Stimulated activated CD4-positive, alpha-beta T cell treated with anti-CD3 and anti-CD28 coated beads, Interleukin-15, amount 100 ng/mL, for 48 hours (primary cell): ENCODE measurements at regions not wholly inside any gene's neighbourhood (a gene's known extent, or its start where the extent isn't known, plus 50 kb on each side); places are given as distances from the start of the nearest gene placed in this dataset.

Source experiments
- DNase-seq, 2 donors: peaks; one replicate each; pipeline ENCODE4 v3.0.0-alpha.2; 2020; ENCODE audit warnings: low read depth in 2 of 2

DNA sequence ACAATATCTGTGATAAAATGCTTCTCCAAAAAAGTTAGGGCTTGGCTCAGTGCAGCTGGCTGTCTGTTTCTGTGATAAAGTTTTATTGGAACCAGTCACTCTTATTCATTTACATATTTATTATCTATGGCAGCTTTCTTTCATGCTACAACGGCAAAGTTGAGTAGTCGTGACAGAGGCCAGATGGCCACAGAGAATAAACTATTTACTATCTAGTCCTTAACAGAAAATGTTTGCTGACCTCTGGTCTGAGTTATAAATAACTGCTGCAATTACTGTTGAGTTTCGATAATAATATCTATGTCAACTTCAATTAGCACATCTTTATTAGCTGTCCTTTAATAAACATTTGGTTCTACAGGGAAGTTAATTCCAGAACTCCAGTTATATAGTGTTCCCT, 180.2 kb upstream of the RUNX1 start:
- no peak for DNase-seq

DNA sequence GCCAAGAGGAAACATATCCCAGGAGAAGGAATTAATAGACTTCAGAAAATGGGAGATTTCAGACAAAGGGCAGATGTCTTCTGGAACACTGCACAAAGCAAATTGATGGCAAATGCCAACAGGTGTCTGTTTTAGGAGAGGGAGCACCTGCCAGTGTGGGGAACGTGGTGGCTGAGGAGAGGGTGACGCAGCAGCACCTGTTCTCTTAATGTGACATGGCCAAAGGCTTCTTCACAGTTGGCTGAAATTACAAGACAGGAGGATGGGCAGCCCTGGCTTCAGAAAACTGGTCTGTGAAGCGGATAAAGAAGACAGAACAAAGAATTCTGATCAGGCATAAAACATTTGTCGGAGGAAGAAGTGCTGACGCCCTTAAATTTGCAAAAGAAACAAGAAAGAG, 178.7 kb upstream of the RUNX1 start:
- no peak for DNase-seq

DNA sequence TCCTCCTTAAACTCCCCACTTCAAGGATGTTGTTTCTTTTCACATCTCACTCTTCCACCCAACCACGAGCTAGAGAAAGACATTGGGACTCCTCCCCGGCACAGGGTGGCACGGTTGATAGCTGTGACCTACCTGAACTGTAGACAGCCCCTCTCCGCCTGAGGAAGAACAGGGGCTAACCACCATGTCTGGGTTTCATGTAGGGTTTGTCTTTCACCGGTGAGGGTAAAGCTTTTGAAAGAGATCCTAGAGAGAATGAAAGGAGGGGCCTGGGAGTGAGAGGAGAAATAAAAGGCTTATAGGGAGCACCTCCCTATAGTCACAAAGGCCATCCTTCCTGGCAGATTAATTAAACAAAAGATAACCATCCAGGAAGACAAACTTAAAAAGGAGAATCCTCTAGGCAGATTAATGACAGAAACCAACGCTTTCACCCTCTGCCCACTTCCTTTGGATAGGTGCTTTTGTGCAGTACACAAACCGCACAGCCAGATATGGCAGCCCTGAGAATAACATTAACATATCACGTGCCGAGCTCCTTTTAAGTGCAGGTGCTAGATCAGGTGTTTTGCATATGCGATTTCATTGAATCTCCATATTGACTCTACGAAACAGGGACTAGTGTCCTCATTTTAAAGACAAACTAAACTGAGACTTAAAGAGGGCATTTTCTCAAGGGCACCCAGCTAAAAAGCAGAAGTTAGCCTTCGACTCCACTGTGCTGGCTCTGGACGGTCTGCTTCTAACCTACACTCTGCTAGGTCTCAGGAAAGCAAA, 178.1 kb upstream of the RUNX1 start:
- DNase-seq = peak; percentile 15 to 36

DNA sequence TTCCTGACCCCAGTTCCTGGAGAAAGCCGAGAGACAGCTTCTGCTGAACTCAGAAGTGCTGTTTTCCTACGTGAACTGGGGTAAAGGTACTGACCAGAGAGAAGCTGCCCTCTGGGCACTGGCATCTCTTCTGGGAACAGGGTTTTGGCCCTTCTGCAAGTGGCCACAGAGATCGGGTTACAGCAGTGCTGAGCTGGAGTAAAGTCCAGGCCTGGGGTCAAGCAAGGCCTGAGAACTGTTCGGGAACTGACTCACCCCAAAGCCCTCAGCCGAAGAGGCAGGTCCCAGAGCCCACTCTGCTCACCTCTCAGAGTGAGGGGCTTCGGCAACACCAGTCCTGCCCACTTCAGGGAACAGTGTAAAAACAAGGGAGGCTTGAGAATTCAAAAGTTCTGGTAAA, 177.2 kb upstream of the RUNX1 start:
- DNase-seq = no peak

DNA sequence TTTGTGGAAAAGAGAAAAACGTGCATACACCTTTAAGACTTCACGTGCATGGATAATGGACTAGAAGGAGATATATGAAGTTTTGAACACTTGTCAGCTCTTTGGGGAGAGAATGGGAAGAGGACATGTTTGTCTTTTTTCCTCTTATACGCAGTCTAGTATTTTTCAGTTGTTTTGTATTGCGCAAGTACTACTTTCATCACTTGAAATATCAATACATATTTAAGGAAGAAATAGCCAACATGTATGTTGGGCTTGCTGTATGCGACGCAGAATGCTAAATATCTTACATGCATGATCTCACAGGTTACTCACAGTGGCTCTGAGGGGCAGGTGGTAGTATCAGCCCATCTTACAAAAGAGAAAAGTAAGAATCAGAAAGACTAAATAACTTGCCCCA, 176.5 kb upstream of the RUNX1 start:
- DNase-seq = no peak

DNA sequence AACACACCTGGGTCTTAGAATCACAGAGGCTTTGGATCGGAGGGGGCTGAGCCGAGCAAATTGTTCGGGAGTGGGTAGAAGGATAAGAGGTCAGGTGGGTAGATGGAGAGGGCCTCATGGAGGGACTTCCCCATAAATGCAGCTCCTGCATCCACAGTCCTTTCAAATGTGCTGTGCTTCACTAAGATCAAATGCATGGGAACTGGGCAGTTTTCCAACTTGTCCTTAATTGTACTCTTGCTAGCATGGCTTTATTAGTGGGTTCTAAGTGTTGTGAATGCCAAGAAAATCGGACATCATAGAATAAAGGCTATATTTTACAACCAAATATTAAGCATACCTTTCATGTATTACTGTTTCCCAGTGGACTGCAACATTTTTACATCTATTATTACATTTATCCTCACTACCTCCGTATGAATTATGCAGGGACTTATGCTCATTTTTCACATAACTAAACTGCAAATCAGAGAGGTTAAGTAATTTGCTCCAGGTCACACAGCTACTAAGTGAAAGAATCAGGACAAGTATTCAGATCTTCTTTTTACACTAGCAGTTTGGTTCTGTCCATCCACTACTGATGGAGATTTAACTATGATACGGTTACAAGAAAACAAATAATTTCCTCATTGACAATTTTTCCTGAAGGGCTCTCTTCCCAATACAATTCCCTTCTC, 174.5 kb upstream of the RUNX1 start:
- DNase-seq = no peak

DNA sequence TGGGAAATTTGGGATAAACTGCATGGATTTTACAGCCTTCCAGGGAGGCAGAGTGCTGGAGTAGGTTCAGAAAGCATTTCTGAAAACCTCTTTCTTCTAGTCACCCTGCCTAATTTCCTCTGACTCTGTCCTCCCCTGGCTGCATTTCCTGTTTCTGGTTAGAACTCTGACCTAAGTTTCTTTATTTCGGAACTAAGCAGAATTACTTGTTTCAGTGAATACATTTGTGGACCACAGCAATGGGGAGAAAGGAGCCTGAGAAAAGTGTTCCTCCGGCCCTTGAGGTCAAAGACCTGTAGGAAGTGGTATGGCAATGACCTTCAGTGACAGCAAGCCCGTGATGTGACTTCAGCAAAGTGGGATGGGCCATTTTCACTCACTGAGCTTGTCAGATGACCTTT, 173.4 kb upstream of the RUNX1 start:
- DNase-seq = peak in 1 of 2 donors; percentile 38

DNA sequence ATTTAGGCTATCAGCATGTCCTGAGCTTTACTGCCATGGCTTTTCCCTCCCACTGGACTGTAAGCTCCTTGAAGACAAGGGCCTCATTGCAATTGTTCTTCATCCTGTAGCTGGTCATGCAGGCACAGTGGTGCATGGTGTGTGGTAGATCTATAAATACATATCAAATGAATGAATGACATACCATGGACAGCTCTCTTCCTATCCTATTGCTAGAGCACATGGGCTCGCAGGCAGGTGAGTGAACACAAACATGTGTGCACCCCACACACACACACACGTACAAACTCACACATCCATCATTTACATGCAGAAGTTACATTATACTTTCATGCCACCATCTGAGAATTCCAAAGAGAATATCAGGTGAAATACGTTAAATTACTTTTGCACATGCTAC, 172.9 kb upstream of the RUNX1 start:
- DNase-seq = no peak

DNA sequence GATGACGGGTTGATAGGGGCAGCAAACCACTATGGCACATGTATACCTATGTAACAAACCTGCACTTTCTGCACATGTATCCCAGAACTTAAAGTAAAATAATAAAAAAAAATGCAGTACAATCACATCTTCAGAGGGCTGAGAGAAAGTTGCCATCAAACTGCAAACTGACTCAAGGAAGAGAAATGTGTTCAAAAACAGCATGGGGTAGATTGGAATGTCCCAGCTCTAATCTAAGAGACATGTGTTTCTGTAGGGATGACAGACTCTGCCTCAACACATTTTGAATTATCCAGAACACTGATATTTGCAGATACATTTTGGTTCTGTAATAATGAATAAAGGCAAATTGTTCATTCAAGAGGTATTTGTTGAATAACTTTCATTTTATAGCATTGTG, 171.2 kb upstream of the RUNX1 start:
- DNase-seq = no peak

DNA sequence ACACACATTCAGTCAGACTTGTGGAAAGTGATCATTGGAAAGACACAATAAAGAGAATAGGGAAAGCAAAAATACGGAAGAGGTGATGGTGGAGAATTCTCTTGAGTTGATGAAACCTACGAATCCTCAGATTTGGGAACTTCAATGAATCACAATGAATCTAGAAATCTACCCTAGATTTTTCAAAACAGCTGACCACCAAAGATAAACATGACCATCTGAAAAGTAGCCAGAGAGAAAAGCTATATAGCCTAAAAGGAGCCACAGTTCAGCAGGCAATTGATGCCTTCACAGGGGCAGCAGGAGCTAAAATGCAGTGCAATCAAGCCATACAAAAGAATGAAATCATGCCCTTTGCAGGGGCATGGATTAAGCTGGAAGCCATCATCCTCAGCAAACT, 170.6 kb upstream of the RUNX1 start:
- DNase-seq = no peak

DNA sequence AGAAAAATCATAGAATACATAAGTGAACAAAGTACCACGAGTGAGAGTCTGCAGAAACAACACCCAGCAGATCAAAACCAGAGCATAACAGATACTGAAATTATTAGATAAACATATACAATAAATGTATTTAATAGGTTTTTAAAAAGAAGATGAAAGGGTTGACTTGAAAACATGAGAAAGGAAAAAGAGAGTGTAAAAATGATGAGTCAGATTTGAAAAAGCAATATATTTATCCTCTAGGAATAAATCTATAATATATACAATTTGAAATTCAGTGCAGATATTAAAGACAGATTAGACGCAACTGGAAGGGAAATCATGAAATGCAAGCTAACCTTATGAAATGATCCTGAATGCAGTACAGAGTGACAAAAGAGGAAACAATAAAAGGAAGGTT, 170.2 kb upstream of the RUNX1 start:
- DNase-seq = no peak

DNA sequence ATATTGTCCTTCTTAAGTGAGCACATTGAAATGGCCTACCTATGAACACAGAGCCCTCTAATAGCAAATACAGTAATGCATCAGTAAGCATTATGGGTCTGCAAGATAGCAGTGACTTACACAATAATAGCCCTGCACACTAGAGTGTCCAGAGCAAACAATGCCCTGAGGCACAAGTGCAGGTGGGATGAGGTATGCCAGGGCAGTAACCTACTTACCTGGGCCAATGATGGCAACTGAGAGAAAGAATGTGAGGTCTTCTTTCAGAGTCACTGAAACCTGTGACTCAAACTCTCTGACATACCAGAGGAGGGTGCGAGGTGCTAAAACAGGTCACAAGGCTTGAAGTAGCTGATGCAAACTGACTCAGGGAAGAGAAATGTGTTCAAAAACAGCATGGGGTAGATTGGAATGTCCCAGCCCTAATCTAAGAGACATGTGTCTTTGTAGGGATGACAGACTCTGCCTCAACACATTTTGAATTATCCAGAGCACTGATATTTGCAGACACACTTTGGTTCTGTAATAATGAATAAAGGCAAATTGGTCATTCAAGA, 168.5 kb upstream of the RUNX1 start:
- DNase-seq = peak in 1 of 2 donors; percentile 35

DNA sequence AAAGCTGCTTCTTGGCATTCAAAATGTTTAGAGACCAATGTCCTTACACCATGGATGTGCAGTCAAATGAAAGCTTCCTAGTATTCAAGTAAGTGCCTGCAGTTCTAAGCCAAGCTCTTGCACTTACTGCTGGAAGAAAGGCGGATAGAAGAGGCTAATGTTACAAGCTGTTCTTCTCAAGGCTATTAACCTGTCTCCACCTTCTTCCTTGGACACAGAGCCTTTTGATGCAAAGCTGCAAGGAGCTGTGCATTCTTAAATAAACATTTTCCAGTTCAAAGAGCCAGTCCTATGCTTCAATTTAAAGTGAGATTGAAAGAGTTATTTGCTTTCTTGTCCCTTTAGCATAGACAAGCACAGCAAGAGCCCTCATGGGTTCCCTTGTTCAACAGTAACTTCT, 167.9 kb upstream of the RUNX1 start:
- no peak for DNase-seq

DNA sequence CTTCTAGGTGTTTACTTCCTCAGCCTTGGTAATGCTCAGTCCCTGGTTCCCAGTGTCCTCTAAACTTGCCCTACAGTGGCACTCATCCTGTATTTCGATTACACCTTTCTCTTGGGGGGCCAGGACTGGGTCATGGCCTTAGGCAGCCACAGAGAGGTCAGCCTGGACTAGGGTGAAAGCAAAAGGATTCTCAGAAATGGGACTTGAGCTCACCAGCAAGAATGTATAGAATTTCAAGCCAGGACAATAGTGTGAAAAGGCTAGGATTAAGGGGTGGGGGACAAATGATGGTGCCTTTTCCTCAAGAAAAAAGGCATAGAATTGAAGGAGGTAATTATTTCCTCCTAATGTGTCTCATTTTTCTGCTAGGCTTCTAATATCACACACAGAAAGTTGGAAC, 166.8 kb upstream of the RUNX1 start:
- DNase-seq = no peak

DNA sequence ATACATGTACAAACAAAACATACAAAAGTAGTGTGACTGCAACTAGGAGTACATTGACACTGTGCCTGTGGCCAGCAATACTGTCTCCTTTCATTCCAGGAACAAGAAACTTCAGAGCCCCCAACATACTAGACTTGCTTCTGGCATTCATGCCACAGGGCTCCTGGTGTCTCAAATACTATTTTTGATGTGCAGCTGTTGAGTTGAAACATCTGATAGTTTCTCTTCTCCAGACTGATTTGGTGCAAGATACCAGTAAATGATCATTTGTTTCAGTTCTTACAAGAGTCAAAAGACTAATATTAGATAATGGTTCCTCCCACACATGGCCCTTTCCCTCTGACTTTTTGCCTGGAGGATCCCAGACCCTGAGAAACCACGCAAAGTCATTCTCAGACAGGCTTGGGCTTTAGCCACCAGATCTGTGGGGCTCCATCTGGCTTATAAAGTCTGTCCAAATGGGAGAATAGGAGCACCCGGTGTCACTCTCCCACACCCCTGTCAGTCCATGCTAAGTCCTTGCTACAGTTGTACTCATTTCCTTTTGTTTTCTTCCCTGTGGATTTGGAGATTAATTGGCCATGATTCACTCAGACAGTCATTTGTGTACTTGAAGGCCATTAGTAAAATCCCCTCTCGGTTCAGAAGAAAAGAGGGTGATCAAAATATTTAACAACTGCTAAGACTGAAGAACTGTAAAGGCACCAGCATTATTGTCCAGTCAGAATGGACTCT, 163.5 kb upstream of the RUNX1 start:
- DNase-seq = no peak

DNA sequence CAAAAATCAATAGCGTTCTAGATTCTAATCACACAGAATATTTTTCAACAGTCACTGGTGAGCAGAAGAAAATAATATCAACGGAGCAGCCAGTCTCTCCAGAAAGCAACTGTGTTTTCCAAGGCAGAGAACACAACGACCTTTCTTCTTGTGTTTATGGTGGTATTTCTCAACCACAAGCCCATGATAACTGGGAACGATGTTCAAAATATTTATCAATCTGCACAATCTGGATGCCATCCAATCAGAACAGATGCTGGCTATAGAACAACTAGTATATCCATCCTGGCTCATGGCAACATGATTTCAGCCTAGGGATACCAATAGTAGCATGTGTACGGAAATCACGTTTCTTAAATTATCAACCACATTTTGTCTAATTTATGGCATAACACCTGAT, 162.7 kb upstream of the RUNX1 start:
- DNase-seq = no peak

DNA sequence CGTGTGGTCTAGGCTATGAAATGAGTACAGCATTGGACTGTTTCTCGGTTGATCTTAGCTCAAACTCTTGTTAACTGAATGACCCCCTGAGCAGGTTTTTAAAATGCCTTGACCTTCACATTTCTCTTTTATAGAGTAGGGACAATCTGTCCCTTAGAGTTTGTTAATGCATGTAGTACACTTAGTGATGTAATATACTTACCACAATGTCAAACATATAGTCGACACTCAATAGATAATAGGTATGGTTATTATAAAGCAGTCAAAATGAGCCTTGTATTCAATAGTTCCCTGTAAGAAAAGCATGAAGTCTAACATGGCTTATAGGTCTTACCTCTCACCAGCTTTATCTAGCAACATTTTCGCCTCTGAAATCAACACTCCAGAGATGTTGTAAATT, 161.0 kb upstream of the RUNX1 start:
- no peak for DNase-seq

DNA sequence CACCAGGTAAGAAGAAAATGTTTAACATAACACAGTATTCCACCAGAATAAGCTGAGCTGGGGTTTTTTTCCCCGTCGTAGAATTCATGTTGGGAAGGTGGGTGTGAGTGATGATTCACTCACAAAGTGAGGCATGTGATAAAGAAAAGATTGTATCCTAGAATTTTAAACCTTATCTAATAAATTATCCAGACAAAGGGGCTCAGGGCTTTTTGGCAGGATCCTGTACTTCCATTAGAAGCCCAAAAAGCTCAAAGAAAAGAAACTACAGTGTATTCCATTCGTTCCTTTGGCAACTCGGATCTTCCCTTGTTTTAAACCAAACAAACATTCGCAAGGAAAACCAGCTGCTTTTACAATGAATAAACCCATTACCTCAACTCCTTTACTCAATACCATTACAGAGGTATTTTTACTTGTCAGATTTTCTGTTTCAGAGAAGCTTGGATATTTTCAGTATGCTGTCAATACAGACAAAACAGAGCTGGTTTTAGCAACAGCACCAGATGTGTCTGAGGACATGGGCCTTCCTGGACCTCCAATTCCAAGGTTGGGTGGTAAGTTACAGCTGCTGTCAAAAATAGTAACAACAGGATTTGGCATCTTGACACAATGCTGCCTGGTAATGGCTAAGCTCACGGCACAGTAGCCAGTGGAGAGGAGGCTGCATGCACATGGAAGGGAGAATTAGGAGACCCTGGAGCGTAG, 159.9 kb upstream of the RUNX1 start:
- no peak for DNase-seq

DNA sequence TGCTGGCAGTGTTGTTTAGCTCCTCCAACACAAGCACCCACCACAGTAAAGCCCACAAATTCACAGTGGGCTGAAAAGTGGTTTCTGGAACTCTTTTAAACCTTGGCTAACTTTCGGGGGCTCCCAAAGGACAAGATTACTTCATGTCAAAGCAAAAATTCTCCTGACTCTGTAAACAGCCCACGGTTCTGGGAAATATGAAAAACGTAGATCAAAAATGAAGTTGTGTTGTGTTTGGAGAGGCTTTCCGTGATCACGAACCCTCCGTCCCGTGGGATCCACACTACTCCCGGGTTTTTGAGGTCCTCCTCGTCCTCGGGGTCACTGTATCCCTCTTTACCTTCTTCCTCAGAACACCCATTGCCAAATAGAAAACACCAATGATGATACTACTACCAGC, 159.0 kb upstream of the RUNX1 start:
- DNase-seq = no peak

DNA sequence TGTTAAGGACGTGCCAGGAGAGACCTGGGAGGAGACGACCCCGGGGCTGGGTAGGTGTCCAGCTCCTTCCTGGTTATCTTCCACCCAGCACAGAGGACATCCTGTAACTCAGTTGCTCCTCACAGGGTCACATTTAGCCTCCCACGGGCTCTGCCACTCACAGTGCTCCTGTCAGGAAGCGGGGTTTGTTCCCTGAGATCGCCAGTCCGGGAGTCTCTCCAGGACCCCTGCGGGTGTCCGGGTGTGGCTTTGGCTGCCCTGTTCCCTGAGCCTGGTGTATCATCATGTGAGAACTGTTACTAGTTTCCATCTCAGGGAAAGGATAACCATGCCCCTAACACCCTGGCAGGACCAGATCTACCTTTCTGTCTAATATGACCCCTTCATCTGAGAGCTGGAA, 158.2 kb upstream of the RUNX1 start:
- DNase-seq = no peak

DNA sequence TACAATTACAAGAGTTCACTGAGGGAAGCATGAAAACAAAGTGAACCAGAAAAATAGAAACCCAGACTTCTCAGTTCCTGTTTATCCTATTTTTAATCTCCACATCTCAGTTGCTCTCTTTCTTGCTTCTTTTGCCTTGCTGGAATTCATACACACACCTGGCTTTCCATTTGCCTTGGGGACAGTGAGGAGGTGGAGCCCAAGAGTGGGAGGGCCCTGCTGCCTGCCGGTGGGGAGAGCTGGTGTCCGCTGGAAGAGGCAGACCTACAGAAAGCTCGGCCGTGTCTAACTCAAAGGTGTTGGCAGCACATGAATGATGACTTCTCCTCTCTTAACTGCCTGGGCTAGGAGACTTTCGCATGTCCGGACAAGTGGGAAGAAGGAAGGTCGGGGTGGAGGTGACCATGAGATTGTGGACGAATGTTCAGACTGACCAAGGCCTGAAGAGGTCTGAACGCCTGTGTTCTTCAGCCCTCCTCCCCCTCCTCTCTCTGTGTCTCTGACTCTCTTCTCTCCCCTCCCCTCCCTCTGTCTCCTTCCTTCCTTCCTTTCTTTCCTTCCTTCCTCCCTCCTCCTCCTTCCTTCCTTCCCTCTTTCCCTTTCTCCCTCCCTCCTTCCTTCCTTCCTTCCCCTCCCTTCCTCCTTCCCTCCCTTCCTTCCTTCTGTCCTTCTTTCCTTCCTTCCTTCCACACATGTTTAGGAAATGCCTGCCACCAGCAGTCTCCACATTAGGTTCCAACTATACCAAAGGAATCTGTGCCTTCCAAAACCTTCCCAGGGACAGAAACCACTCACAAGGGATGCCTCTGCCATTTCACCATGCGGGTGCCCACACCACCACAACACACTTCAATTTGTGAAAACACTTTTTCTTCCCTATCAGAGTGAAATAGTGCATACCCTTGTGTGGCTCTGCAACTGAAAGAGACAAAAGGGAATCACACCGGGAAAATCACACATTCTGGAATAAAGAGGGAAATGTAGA, 157.3 kb upstream of the RUNX1 start:
- DNase-seq = no peak
